Caco-2 (cell line): ENCODE measurements at regions not wholly inside any gene's neighbourhood (a gene's known extent, or its start where the extent isn't known, plus 50 kb on each side); places are given as distances from the start of the nearest gene placed in this dataset.

Experiments
- BruUV-seq: library from RNA; stranded (reverse); fragments of 400-500 nt; replicated peaks from 2 replicates; lab custom pipeline; 2021; lab: Mats Ljungman, UMichigan
- CTCF ChIA-PET: fragments of 300-600 bp; sonication (Branson Sonifier 250); formaldehyde crosslinking; loops from one replicate; lab custom pipeline; 2022; ENCODE audit warnings: antibody characterized with exemption; lab: Charles Lee
- POLR2A ChIA-PET: fragments of 300-600 bp; sonication (Branson Sonifier 250); formaldehyde crosslinking; loops from one replicate; lab custom pipeline; 2022; ENCODE audit warnings: antibody characterized with exemption; lab: Charles Lee
- DNase-seq, 2 experiments: peaks; one replicate each; pipeline versions ENCODE4 v3.0.0 to v3.0.0-alpha.2; 2020 to 2022
- H3K27me3 ChIP-seq: replicated peaks from 2 replicates; pipeline ENCODE4 v1.6.0; 2011; ENCODE audit warnings: low read length; ENCODE audit not compliant: control insufficient read depth, insufficient read depth
- H3K36me3 ChIP-seq: 2 replicates; pipeline ENCODE4 v1.5.1; 2011; ENCODE audit warnings: low read length; ENCODE audit not compliant: control insufficient read depth, insufficient read depth
- H3K4me1 ChIP-seq: fragments of 250-450 bp; sonication (Bioruptor Pico); 2 replicates; pipeline ENCODE4 v1.5.1; 2020; ENCODE audit warnings: mild to moderate bottlenecking
- H3K4me3 ChIP-seq: 2 replicates; pipeline ENCODE4 v1.5.1; 2011; ENCODE audit warnings: low read depth, mild to moderate bottlenecking, control low read depth, low read length
- H3K9me3 ChIP-seq: fragments of 250-450 bp; sonication (Bioruptor Pico); 2 replicates; pipeline ENCODE4 v1.5.1; 2020; ENCODE audit warnings: mild to moderate bottlenecking, moderate library complexity
- H3K27ac Mint-ChIP-seq: one replicate; pipeline ENCODE4 v1.8.0; 2022; ENCODE audit warnings: mixed read lengths; ENCODE audit not compliant: unreplicated experiment
- H3K27me3 Mint-ChIP-seq: one replicate; pipeline ENCODE4 v1.8.0; 2022; ENCODE audit warnings: mixed read lengths; ENCODE audit not compliant: insufficient read depth, unreplicated experiment
- H3K36me3 Mint-ChIP-seq: one replicate; pipeline ENCODE4 v1.8.0; 2022; ENCODE audit warnings: mild to moderate bottlenecking, mixed read lengths; ENCODE audit not compliant: insufficient read depth, unreplicated experiment
- H3K4me1 Mint-ChIP-seq: one replicate; pipeline ENCODE4 v1.8.0; 2022; ENCODE audit warnings: low read depth, mixed read lengths; ENCODE audit not compliant: unreplicated experiment
- H3K4me3 Mint-ChIP-seq: one replicate; pipeline ENCODE4 v1.8.0; 2022; ENCODE audit warnings: mild to moderate bottlenecking, moderate library complexity, mixed read lengths; ENCODE audit not compliant: unreplicated experiment
- H3K9me3 Mint-ChIP-seq: one replicate; pipeline ENCODE4 v1.8.0; 2022; ENCODE audit warnings: mixed read lengths; ENCODE audit not compliant: unreplicated experiment
- CTCF ChIP-seq, 2 experiments: fragments of 200-600 bp in 1 of 2; IDR thresholded peaks; 1 replicate in 1 of 2; 2 replicates in 1 of 2; pipeline versions ENCODE4 v1.5.1 to v1.8.0; 2011 to 2022; ENCODE audit warnings: antibody characterized with exemption in 1 of 2, control low read depth in 1 of 2, inconsistent platforms in 1 of 2, low read depth in 1 of 2, low read length in 1 of 2, mild to moderate bottlenecking in 1 of 2, moderate library complexity in 1 of 2; ENCODE audit not compliant: insufficient read depth in 1 of 2, severe bottlenecking in 1 of 2, unreplicated experiment in 1 of 2
- intact Hi-C: fragments of 100-400 bp; cut with micrococcal nuclease; formaldehyde crosslinking; loops from one replicate; pipeline ENCODE4 v1.10.0; 2022; ENCODE audit not compliant: unreplicated experiment

GRCh38 chr5:120380644-120381043 lies 83.5 kb upstream of the PRR16 start:
- no peaks in the 10 kb centered on the region for H3K9me3 ChIP-seq
- H3K4me3 ChIP-seq = no peak overlapping the region
- TF ChIP-seq CTCF (IDR thresholded peaks at IDR 0.05; ENCODE audit: insufficient read depth in 1 of 2, low read depth in 1 of 2, low read length in 1 of 2, severe bottlenecking in 1 of 2, unreplicated experiment in 1 of 2) = no peak
- no TSS peak for BruUV-seq
- no peaks in the 10 kb centered on the region for H3K36me3 ChIP-seq
- peaks cover 10% of the 10 kb centered on the region for H3K9me3 Mint-ChIP-seq
- H3K4me1 ChIP-seq = no peaks in the 10 kb centered on the region
- intact Hi-C loops = no loop called here
- H3K4me3 Mint-ChIP-seq = no peak overlapping the region
- CTCF ChIA-PET = no interaction called here
- H3K27ac Mint-ChIP-seq = no peak overlapping the region
- H3K27me3 Mint-ChIP-seq = no peaks in the 10 kb centered on the region
- H3K4me1 Mint-ChIP-seq = no peaks in the 10 kb centered on the region
- no peaks in the 10 kb centered on the region for H3K36me3 Mint-ChIP-seq
- no peaks in the 10 kb centered on the region for H3K27me3 ChIP-seq
- no peak for DNase-seq
- POLR2A ChIA-PET = no interaction called here

- Mint-ChIP-seq H3K4me1 (no peaks in the 10 kb centered on the region), H3K9me3 (peaks cover 10% of the 10 kb centered on the region), H3K4me3 (no peak overlapping the region), H3K36me3 (no peaks in the 10 kb centered on the region), H3K27ac (no peak overlapping the region), H3K27me3 (no peaks in the 10 kb centered on the region)
- BruUV-seq = no TSS peak
- CTCF ChIA-PET = no interaction called here
- Histone ChIP-seq H3K9me3 (no peaks in the 10 kb centered on the region), H3K36me3 (no peaks in the 10 kb centered on the region), H3K27me3 (no peaks in the 10 kb centered on the region), H3K4me1 (no peaks in the 10 kb centered on the region), H3K4me3 (no peak overlapping the region)
- no peak for DNase-seq
- no peak for TF ChIP-seq CTCF (IDR thresholded peaks at IDR 0.05; ENCODE audit: insufficient read depth in 1 of 2, low read depth in 1 of 2, low read length in 1 of 2, severe bottlenecking in 1 of 2, unreplicated experiment in 1 of 2)
- POLR2A ChIA-PET = no interaction called here
- intact Hi-C loops = no loop called here
Measured at GRCh38 chr5:120382833-120383232, 81.3 kb upstream of the PRR16 start.

- Histone ChIP-seq H3K4me1 (no peaks in the 10 kb centered on the region), H3K36me3 (no peaks in the 10 kb centered on the region), H3K9me3 (no peaks in the 10 kb centered on the region), H3K4me3 (no peak overlapping the region), H3K27me3 (no peaks in the 10 kb centered on the region)
- Mint-ChIP-seq H3K27me3 (no peaks in the 10 kb centered on the region), H3K4me1 (no peaks in the 10 kb centered on the region), H3K4me3 (no peak overlapping the region), H3K27ac (no peak overlapping the region), H3K9me3 (no peaks in the 10 kb centered on the region), H3K36me3 (no peaks in the 10 kb centered on the region)
- ChIA-PET POLR2A (no interaction called here), CTCF (no interaction called here)
- intact Hi-C loops = no loop called here
- BruUV-seq = no TSS peak
- no peak for TF ChIP-seq CTCF (IDR thresholded peaks at IDR 0.05; ENCODE audit: insufficient read depth in 1 of 2, low read depth in 1 of 2, low read length in 1 of 2, severe bottlenecking in 1 of 2, unreplicated experiment in 1 of 2)
- DNase-seq = no peak
Measured at GRCh38 chr5:120386981-120387380, 77.1 kb upstream of the PRR16 start.
